ENCODE measurements at regions not wholly inside any gene's neighbourhood (a gene's known extent, or its start where the extent isn't known, plus 50 kb on each side); places are given as distances from the start of the nearest gene placed in this dataset.

DNA sequence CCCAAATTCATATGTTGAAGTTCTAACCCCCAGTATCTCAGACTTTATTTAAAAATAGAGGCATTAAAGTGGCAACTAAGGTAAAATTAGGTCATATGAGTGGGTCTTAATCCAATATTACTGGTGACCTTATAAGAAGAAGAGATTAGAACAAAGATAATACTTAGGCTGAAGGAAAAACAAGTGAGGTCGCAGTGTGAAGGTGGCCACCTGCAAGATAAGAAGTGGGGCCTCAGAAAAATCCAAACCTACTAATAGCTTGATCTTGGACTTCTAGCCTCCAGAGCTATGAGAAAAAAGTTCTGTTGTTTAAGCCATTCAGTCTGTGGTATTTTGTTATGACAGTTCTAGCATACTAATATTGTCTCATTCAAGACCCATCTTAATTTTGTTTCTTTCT is 159.9 kb upstream of the PEX5L start:
- TF ChIP-seq BRCA1 (IDR thresholded peaks at IDR 0.05; ENCODE audit: low read depth, low read length) (no peak), CBX5 (IDR thresholded peaks at IDR 0.05; ENCODE audit: low read depth) (no peak), BCLAF1 (IDR thresholded peaks at IDR 0.05) (no peak), NR2C1 (IDR thresholded peaks at IDR 0.05) (no peak), LARP7 (IDR thresholded peaks at IDR 0.05) (no peak), ZNF622 (IDR thresholded peaks at IDR 0.05) (no peak), SMARCA5 (IDR thresholded peaks at IDR 0.05) (no peak), BCL11A (IDR thresholded peaks at IDR 0.05; ENCODE audit: low read depth, low read length) (no peak), KDM1A (IDR thresholded peaks at IDR 0.05; ENCODE audit: borderline replicate concordance) (no peak), CREB1 (IDR thresholded peaks at IDR 0.05; ENCODE audit: low read depth) (no peak), STAT3 (IDR thresholded peaks at IDR 0.05; ENCODE audit: low read depth, low read length) (no peak)
- TF ChIP-seq, protein P1, sequence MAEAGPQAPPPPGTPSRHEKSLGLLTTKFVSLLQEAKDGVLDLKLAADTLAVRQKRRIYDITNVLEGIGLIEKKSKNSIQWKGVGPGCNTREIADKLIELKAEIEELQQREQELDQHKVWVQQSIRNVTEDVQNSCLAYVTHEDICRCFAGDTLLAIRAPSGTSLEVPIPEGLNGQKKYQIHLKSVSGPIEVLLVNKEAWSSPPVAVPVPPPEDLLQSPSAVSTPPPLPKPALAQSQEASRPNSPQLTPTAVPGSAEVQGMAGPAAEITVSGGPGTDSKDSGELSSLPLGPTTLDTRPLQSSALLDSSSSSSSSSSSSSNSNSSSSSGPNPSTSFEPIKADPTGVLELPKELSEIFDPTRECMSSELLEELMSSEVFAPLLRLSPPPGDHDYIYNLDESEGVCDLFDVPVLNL (IDR thresholded peaks at IDR 0.05; ENCODE audit: low read depth, low read length): no peak
- TF ChIP-seq, protein P2, sequence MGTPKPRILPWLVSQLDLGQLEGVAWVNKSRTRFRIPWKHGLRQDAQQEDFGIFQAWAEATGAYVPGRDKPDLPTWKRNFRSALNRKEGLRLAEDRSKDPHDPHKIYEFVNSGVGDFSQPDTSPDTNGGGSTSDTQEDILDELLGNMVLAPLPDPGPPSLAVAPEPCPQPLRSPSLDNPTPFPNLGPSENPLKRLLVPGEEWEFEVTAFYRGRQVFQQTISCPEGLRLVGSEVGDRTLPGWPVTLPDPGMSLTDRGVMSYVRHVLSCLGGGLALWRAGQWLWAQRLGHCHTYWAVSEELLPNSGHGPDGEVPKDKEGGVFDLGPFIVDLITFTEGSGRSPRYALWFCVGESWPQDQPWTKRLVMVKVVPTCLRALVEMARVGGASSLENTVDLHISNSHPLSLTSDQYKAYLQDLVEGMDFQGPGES (IDR thresholded peaks at IDR 0.05): no peak
- TF ChIP-seq, protein P3, sequence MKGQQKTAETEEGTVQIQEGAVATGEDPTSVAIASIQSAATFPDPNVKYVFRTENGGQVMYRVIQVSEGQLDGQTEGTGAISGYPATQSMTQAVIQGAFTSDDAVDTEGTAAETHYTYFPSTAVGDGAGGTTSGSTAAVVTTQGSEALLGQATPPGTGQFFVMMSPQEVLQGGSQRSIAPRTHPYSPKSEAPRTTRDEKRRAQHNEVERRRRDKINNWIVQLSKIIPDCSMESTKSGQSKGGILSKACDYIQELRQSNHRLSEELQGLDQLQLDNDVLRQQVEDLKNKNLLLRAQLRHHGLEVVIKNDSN (IDR thresholded peaks at IDR 0.05; ENCODE audit: borderline replicate concordance, extremely low read length, insufficient read depth, low read depth, low read length): no peak
- TF ChIP-seq, protein P4, sequence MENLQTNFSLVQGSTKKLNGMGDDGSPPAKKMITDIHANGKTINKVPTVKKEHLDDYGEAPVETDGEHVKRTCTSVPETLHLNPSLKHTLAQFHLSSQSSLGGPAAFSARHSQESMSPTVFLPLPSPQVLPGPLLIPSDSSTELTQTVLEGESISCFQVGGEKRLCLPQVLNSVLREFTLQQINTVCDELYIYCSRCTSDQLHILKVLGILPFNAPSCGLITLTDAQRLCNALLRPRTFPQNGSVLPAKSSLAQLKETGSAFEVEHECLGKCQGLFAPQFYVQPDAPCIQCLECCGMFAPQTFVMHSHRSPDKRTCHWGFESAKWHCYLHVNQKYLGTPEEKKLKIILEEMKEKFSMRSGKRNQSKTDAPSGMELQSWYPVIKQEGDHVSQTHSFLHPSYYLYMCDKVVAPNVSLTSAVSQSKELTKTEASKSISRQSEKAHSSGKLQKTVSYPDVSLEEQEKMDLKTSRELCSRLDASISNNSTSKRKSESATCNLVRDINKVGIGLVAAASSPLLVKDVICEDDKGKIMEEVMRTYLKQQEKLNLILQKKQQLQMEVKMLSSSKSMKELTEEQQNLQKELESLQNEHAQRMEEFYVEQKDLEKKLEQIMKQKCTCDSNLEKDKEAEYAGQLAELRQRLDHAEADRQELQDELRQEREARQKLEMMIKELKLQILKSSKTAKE (IDR thresholded peaks at IDR 0.05; ENCODE audit: low read depth, poor library complexity, severe bottlenecking): no peak
- DNase-seq (ENCODE audit: low read depth, low spot score): no peak
- ChIA-PET POLR2A (no interaction called here), RAD21 (ENCODE audit: unreplicated experiment) (no interaction called here), SMC1A (ENCODE audit: uncharacterized antibody, unreplicated experiment) (interaction anchor here (1.0 to 1.4 kb wide), 2 partner anchors 141 to 385 kb away, joined by 3 read pairs; no protein-coding TSS in a partner anchor), CTCF (no interaction called here)
- Histone ChIP-seq H3K27ac (ENCODE audit: control insufficient read depth, insufficient read depth) (no peak overlapping the region), H3K9ac (ENCODE audit: control insufficient read depth, insufficient read depth, low read length) (no peak overlapping the region), H3K79me2 (ENCODE audit: control insufficient read depth, insufficient read depth, low read length) (no peaks in the 10 kb centered on the region), H4K20me1 (ENCODE audit: control insufficient read depth, insufficient read depth) (no peaks in the 10 kb centered on the region), H3K36me3 (ENCODE audit: control insufficient read depth in 2 of 2, insufficient read depth in 2 of 2, low read length in 1 of 2) (no peaks in the 10 kb centered on the region), H3K27me3 (replicated peaks in 1 of 2; ENCODE audit: control insufficient read depth in 2 of 2, insufficient read depth in 2 of 2, low read length in 1 of 2) (no peaks in the 10 kb centered on the region), H3K4me3 (no peak overlapping the region), H3K4me2 (ENCODE audit: control insufficient read depth, insufficient read depth) (no peak overlapping the region), H3K4me1 (ENCODE audit: control insufficient read depth, insufficient read depth, low read length) (no peaks in the 10 kb centered on the region), H3K9me3 (replicated peaks; ENCODE audit: control insufficient read depth, insufficient read depth, low read length) (no peaks in the 10 kb centered on the region), H2AFZ (ENCODE audit: control insufficient read depth, low read depth, low read length) (no peak overlapping the region)
- WGBS (ENCODE audit: insufficient coverage, insufficient replicate concordance, low lambda C conversion rate, missing lambda C conversion rate): 89% methylated on average over 1 of the region's 1 CpG
- in situ Hi-C loops (cut with MboI) (no loop called here), intact Hi-C loops (cut with micrococcal nuclease; ENCODE audit: unreplicated experiment) (no loop called here)
- no peak for ATAC-seq
- FAIRE-seq: no peak
- no TSS peak for BruUV-seq (replicated peaks)

Measured in GM12878 (cell line).